OCI-LY7 (cell line): ENCODE measurements at regions not wholly inside any gene's neighbourhood (a gene's known extent, or its start where the extent isn't known, plus 50 kb on each side); places are given as distances from the start of the nearest gene placed in this dataset.
A peak's percentile ranks its signal among the peaks of the same experiment; 100 is the strongest.
"Not testable (repeated sequence)": the region's sequence is repeated elsewhere in the genome, so short reads cannot be mapped to it uniquely, and the experiment has no call there.

Experiments
- BruUV-seq: library from RNA; stranded (reverse); fragments of 400-500 nt; replicated peaks from 2 replicates; lab custom pipeline; 2021; lab: Mats Ljungman, UMichigan
- CTCF ChIA-PET: fragments of 300-600 bp; sonication (Branson Sonifier 250); formaldehyde crosslinking; loops from one replicate; lab custom pipeline; 2022; ENCODE audit warnings: antibody characterized with exemption; ENCODE audit not compliant: unreplicated experiment; lab: Charles Lee
- POLR2A ChIA-PET: fragments of 300-600 bp; sonication (Branson Sonifier 250); formaldehyde crosslinking; loops from one replicate; lab custom pipeline; 2022; ENCODE audit warnings: antibody characterized with exemption; lab: Charles Lee
- DNase-seq: peaks from one replicate; pipeline ENCODE4 v3.0.0-alpha.2; 2015; ENCODE audit warnings: low spot score
- H2AFZ ChIP-seq: fragments of 200-600 bp; sonication (generic), shearing (Covaris generic); 2 replicates; pipeline ENCODE4 v1.6.1; 2014; ENCODE audit warnings: mild to moderate bottlenecking, antibody characterized with exemption, low read length, moderate library complexity
- H3K27ac ChIP-seq: fragments of 200-600 bp; sonication (generic); 2 replicates; pipeline ENCODE4 v1.5.1; 2014; ENCODE audit warnings: mixed run types, low read depth, mild to moderate bottlenecking, moderate library complexity, low read length, inconsistent platforms; ENCODE audit not compliant: poor library complexity, severe bottlenecking
- H3K36me3 ChIP-seq: fragments of 200-600 bp; sonication (generic); 2 replicates; pipeline ENCODE4 v1.6.1; 2014; ENCODE audit warnings: mild to moderate bottlenecking, antibody characterized with exemption, low read length, moderate library complexity, mixed read lengths; ENCODE audit not compliant: insufficient read depth
- H3K4me1 ChIP-seq: fragments of 200-600 bp; sonication (generic); 2 replicates; pipeline ENCODE4 v1.5.1; 2014; ENCODE audit warnings: mild to moderate bottlenecking, low read length; ENCODE audit not compliant: insufficient read depth, poor library complexity, severe bottlenecking
- H3K4me2 ChIP-seq: fragments of 200-600 bp; sonication (generic); 2 replicates; pipeline ENCODE4 v1.6.1; 2014; ENCODE audit warnings: mild to moderate bottlenecking, low read length
- H3K4me3 ChIP-seq: fragments of 200-600 bp; sonication (generic); 2 replicates; pipeline ENCODE4 v1.5.1; 2014; ENCODE audit warnings: mild to moderate bottlenecking, low read depth, low read length; ENCODE audit not compliant: poor library complexity, severe bottlenecking
- H3K79me2 ChIP-seq: fragments of 200-600 bp; sonication (generic); 2 replicates; pipeline ENCODE4 v1.6.1; 2016; ENCODE audit warnings: low read depth, mild to moderate bottlenecking, low read length, moderate library complexity, mixed read lengths; ENCODE audit not compliant: insufficient read depth
- H3K9me2 ChIP-seq: fragments of 200-600 bp; sonication (generic); 2 replicates; pipeline ENCODE4 v1.6.1; 2016; ENCODE audit warnings: mild to moderate bottlenecking, low read length, mixed read lengths; ENCODE audit not compliant: insufficient read depth
- H3K9me3 ChIP-seq: fragments of 200-600 bp; sonication (generic); 2 replicates; pipeline ENCODE4 v1.6.1; 2014; ENCODE audit warnings: mild to moderate bottlenecking, mixed run types, low read length, mixed read lengths
- H4K20me1 ChIP-seq: fragments of 200-600 bp; sonication (generic); 2 replicates; pipeline ENCODE4 v1.6.1; 2014; ENCODE audit warnings: mild to moderate bottlenecking, antibody characterized with exemption, low read length, moderate library complexity, mixed read lengths; ENCODE audit not compliant: insufficient read depth
- CTCF ChIP-seq: fragments of 200-600 bp; sonication (generic); conservative IDR thresholded peaks from 2 replicates; pipeline ENCODE4 v1.5.1; 2014; ENCODE audit warnings: mild to moderate bottlenecking, antibody characterized with exemption, low read length, moderate library complexity, mixed read lengths
- EZH2phosphoT487 ChIP-seq: fragments of 200-600 bp; sonication (generic); IDR thresholded peaks from 2 replicates; pipeline ENCODE4 v1.6.1; 2018; ENCODE audit warnings: low read depth, borderline replicate concordance, mild to moderate bottlenecking, mixed run types, antibody characterized with exemption, low read length, moderate library complexity, mixed read lengths
- intact Hi-C: fragments of 100-400 bp; cut with micrococcal nuclease; formaldehyde crosslinking; loops from one replicate; pipeline ENCODE4 v1.10.0; 2022; ENCODE audit not compliant: unreplicated experiment

DNA sequence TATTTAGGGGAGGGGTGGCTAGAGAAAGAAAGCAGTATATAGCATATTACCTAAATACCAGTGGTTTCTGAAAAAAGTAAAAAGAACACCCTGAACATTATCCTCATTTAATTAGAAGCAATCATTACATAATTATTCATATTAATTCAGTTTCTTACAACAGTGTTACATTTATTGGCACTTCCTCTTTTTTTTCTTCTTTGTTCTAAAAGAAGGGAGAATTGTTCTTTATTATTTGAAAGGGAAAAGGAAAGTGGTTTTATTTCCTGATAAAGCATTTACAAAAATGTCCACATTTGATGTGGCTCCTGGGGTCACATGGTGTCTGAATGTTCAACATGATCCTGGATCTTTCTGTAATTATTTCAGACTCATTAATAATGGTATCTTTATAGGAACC, 254.9 kb upstream of the ZEB2 start:
- no TSS peak for BruUV-seq
- no peak for TF ChIP-seq EZH2phosphoT487
- peaks cover 9% of the 10 kb centered on the region for H3K4me1 ChIP-seq
- H3K9me2 ChIP-seq, result no peaks in the 10 kb centered on the region
- H3K4me2 ChIP-seq, result no peak overlapping the region
- ChIA-PET POLR2A (interaction anchor here (0.5 kb wide), 1 partner anchor 247 kb away, joined by 4 read pairs; no protein-coding TSS in a partner anchor), CTCF (no interaction called here)
- H3K9me3 ChIP-seq, result no peaks in the 10 kb centered on the region
- H3K36me3 ChIP-seq, result no peaks in the 10 kb centered on the region
- H4K20me1 ChIP-seq, result no peaks in the 10 kb centered on the region
- DNase-seq, result no peak
- intact Hi-C loops, result no loop called here
- H3K79me2 ChIP-seq, result no peaks in the 10 kb centered on the region
- H2AFZ ChIP-seq, result peak overlapping the region; percentile 15; the same call in 1 of the 2 replicates
- no peak overlapping the region for H3K27ac ChIP-seq
- no peak overlapping the region for H3K4me3 ChIP-seq

DNA sequence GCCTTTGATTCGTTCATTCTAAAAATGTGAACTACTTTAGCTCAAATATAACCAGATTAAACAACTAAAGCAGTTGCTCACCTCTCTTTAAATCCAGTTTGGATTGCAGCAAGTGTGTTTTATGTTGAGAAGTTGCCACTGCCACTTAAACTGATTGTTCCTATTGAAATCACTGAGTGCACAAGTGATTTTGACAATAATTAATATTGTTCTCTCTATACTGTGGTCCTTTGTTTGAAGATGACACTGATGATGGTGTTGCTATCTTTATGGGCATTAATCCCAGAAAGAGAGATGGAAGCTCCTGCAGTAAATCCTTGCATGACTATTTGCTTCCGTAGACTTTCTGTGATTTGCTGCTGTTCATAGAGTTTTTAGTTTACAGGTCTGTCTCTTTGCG, 251.4 kb upstream of the ZEB2 start:
- Histone ChIP-seq H2AFZ (no peak overlapping the region), H3K4me1 (peaks cover 9% of the 10 kb centered on the region), H3K4me2 (no peak overlapping the region), H3K4me3 (no peak overlapping the region), H3K27ac (no peak overlapping the region), H3K9me2 (no peaks in the 10 kb centered on the region), H3K79me2 (no peaks in the 10 kb centered on the region), H3K9me3 (no peaks in the 10 kb centered on the region), H3K36me3 (no peaks in the 10 kb centered on the region), H4K20me1 (no peaks in the 10 kb centered on the region)
- BruUV-seq, result no TSS peak
- TF ChIP-seq EZH2phosphoT487, result no peak
- no peak for TF ChIP-seq CTCF
- CTCF ChIA-PET, result no interaction called here
- DNase-seq, result no peak
- POLR2A ChIA-PET, result no interaction called here
- intact Hi-C loops, result no loop called here

- CTCF ChIA-PET, result no interaction called here
- intact Hi-C loops, result no loop called here
- Histone ChIP-seq H2AFZ (no peak overlapping the region), H3K4me2 (no peak overlapping the region), H3K9me3 (no peaks in the 10 kb centered on the region), H3K36me3 (no peaks in the 10 kb centered on the region), H3K9me2 (no peaks in the 10 kb centered on the region), H3K4me1 (peaks cover 9% of the 10 kb centered on the region), H3K4me3 (no peak overlapping the region), H3K27ac (no peak overlapping the region), H3K79me2 (no peaks in the 10 kb centered on the region), H4K20me1 (no peaks in the 10 kb centered on the region)
- TF ChIP-seq EZH2phosphoT487 (no peak), CTCF (no peak)
- POLR2A ChIA-PET, result no interaction called here
- no TSS peak for BruUV-seq
- no peak for DNase-seq
Measured at GRCh38 chr2:144770616-144771230, 250.8 kb upstream of the ZEB2 start.

GRCh38 chr2:144760939-144761338, 241.0 kb upstream of the ZEB2 start:
- not testable (repeated sequence) for H3K9me2 ChIP-seq

More at GRCh38 chr2:144760939-144761338, 241.0 kb upstream of the ZEB2 start:
- BruUV-seq, H2AFZ ChIP-seq, H3K79me2 ChIP-seq, intact Hi-C loops, H3K4me3 ChIP-seq, CTCF ChIA-PET, H3K4me1 ChIP-seq, H3K9me3 ChIP-seq, H3K36me3 ChIP-seq, H3K4me2 ChIP-seq, H4K20me1 ChIP-seq, H3K27ac ChIP-seq: not testable (repeated sequence)
- peak; percentile 7 for DNase-seq
- POLR2A ChIA-PET, result interaction anchor here (0.7 to 0.8 kb wide), 2 partner anchors 24 to 73 kb away, joined by 3 read pairs; no protein-coding TSS in a partner anchor
